GM18858 (cell line): ENCODE measurements at regions not wholly inside any gene's neighbourhood (a gene's known extent, or its start where the extent isn't known, plus 50 kb on each side); places are given as distances from the start of the nearest gene placed in this dataset.
A peak's percentile ranks its signal among the peaks of the same experiment; 100 is the strongest.

ENCODE experiments used
- ATAC-seq: cut with Tn5 transposase; IDR thresholded peaks from one replicate; pipeline ENCODE4 v1.9.1; 2021; ENCODE audit not compliant: unreplicated experiment

- ATAC-seq: no peak
These were observed 359.6 kb upstream of the NECTIN3 start for GRCh38 chr3:110711851-110712516.

GRCh38 chr3:110727056-110727455, 344.6 kb upstream of the NECTIN3 start:
- ATAC-seq: no peak

- no peak for ATAC-seq
These were observed 340.5 kb upstream of the NECTIN3 start for GRCh38 chr3:110731148-110731547.

- no peak for ATAC-seq
These were observed 339.2 kb upstream of the NECTIN3 start for GRCh38 chr3:110732420-110732819.

GRCh38 chr3:110733045-110733444, 338.6 kb upstream of the NECTIN3 start:
- ATAC-seq: no peak

GRCh38 chr3:110734524-110734923, 337.1 kb upstream of the NECTIN3 start:
- no peak for ATAC-seq

- ATAC-seq: peak; percentile 95
These were observed 335.3 kb upstream of the NECTIN3 start for GRCh38 chr3:110736332-110736731.

GRCh38 chr3:110738531-110738930, 333.1 kb upstream of the NECTIN3 start:
- ATAC-seq: no peak

- ATAC-seq: no peak
These were observed 329.7 kb upstream of the NECTIN3 start for GRCh38 chr3:110741891-110742290.

GRCh38 chr3:110743202-110743601, 328.4 kb upstream of the NECTIN3 start:
- ATAC-seq: peak; percentile 40

- ATAC-seq: no peak
These were observed 327.6 kb upstream of the NECTIN3 start for GRCh38 chr3:110743984-110744383.

GRCh38 chr3:110744723-110745122, 326.9 kb upstream of the NECTIN3 start:
- no peak for ATAC-seq

- no peak for ATAC-seq
These were observed 322.6 kb upstream of the NECTIN3 start for GRCh38 chr3:110749006-110749405.

GRCh38 chr3:110750201-110750600, 321.4 kb upstream of the NECTIN3 start:
- ATAC-seq: no peak

GRCh38 chr3:110752307-110752706, 319.3 kb upstream of the NECTIN3 start:
- ATAC-seq: no peak

GRCh38 chr3:110753516-110753915, 318.1 kb upstream of the NECTIN3 start:
- ATAC-seq: no peak

GRCh38 chr3:110754212-110754916, 317.3 kb upstream of the NECTIN3 start:
- ATAC-seq: no peak

GRCh38 chr3:110755345-110755744, 316.3 kb upstream of the NECTIN3 start:
- ATAC-seq: no peak

GRCh38 chr3:110756705-110757104, 314.9 kb upstream of the NECTIN3 start:
- ATAC-seq: no peak

- ATAC-seq: no peak
These were observed 313.4 kb upstream of the NECTIN3 start for GRCh38 chr3:110758208-110758607.

- ATAC-seq: no peak
These were observed 304.5 kb upstream of the NECTIN3 start for GRCh38 chr3:110767156-110767555.

- peak; percentile 86 for ATAC-seq
These were observed 303.8 kb upstream of the NECTIN3 start for GRCh38 chr3:110767838-110768237.
